ENCODE measurements at regions not wholly inside any gene's neighbourhood (a gene's known extent, or its start where the extent isn't known, plus 50 kb on each side); places are given as distances from the start of the nearest gene placed in this dataset.

DNA sequence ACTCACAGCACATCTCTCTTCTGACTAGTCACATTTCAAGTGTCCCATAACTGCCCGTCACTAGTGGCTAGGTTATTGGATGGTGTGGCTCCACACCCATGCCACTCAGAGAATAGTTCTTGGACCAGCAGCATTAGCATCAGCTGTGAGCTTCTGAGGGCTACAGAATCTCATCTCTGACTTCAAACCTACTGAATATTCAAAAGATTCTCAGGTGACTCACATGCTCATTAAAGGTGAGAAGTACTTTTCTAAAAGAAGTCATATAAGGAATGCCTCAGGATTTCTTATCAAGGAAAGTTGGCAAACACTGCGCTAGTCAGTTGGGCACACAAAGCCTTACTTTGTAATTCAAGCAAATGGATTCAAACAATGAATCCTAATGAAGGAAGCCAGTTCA, 305.0 kb upstream of the CDH12 start:
- TF ChIP-seq, protein P1, sequence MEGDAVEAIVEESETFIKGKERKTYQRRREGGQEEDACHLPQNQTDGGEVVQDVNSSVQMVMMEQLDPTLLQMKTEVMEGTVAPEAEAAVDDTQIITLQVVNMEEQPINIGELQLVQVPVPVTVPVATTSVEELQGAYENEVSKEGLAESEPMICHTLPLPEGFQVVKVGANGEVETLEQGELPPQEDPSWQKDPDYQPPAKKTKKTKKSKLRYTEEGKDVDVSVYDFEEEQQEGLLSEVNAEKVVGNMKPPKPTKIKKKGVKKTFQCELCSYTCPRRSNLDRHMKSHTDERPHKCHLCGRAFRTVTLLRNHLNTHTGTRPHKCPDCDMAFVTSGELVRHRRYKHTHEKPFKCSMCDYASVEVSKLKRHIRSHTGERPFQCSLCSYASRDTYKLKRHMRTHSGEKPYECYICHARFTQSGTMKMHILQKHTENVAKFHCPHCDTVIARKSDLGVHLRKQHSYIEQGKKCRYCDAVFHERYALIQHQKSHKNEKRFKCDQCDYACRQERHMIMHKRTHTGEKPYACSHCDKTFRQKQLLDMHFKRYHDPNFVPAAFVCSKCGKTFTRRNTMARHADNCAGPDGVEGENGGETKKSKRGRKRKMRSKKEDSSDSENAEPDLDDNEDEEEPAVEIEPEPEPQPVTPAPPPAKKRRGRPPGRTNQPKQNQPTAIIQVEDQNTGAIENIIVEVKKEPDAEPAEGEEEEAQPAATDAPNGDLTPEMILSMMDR (IDR thresholded peaks at IDR 0.05) = no peak
- no peak for TF ChIP-seq POLR2AphosphoS5 (IDR thresholded peaks at IDR 0.05; ENCODE audit: low read depth, low read length)
- TF ChIP-seq, protein P2, sequence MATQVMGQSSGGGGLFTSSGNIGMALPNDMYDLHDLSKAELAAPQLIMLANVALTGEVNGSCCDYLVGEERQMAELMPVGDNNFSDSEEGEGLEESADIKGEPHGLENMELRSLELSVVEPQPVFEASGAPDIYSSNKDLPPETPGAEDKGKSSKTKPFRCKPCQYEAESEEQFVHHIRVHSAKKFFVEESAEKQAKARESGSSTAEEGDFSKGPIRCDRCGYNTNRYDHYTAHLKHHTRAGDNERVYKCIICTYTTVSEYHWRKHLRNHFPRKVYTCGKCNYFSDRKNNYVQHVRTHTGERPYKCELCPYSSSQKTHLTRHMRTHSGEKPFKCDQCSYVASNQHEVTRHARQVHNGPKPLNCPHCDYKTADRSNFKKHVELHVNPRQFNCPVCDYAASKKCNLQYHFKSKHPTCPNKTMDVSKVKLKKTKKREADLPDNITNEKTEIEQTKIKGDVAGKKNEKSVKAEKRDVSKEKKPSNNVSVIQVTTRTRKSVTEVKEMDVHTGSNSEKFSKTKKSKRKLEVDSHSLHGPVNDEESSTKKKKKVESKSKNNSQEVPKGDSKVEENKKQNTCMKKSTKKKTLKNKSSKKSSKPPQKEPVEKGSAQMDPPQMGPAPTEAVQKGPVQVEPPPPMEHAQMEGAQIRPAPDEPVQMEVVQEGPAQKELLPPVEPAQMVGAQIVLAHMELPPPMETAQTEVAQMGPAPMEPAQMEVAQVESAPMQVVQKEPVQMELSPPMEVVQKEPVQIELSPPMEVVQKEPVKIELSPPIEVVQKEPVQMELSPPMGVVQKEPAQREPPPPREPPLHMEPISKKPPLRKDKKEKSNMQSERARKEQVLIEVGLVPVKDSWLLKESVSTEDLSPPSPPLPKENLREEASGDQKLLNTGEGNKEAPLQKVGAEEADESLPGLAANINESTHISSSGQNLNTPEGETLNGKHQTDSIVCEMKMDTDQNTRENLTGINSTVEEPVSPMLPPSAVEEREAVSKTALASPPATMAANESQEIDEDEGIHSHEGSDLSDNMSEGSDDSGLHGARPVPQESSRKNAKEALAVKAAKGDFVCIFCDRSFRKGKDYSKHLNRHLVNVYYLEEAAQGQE (IDR thresholded peaks at IDR 0.05; ENCODE audit: insufficient read depth in 1 of 2, low read depth in 2 of 2, low read length in 1 of 2) = no peak
